ENCODE measurements at regions not wholly inside any gene's neighbourhood (a gene's known extent, or its start where the extent isn't known, plus 50 kb on each side); places are given as distances from the start of the nearest gene placed in this dataset.

DNA sequence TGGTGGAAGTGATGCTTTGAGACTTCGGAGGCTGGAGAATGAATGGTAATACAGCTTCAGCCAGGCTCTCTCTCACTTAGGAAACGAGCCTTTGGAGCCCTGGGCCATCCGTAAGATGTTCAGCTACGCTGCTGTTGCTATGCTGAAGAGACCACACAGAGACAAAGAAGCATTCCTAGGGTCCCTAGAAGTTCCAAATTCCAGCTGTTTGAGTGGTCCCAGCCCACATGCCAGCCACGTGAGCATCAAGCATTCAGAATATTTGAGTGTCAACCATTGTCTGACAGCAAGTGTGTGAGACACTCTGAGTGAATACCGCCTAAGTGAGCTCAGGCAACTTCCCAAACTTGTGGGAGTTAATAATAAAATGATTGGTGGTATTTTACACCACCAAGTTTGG is 212.9 kb downstream of the CD47 start:
- Histone ChIP-seq H3K79me1 (ENCODE audit: insufficient read depth, low read depth, low read length, poor library complexity, severe bottlenecking) (no peaks in the 10 kb centered on the region), H3K23ac (ENCODE audit: insufficient read length, low read depth, low read length) (no peak overlapping the region), H3K27me3 (ENCODE audit: insufficient read depth, low read length) (no peaks in the 10 kb centered on the region), H3K14ac (ENCODE audit: insufficient read depth, low read length) (no peak overlapping the region), H3K4ac (ENCODE audit: low read depth, low read length) (no peak overlapping the region), H4K91ac (ENCODE audit: insufficient read length, low read depth, low read length) (no peak overlapping the region), H2BK5ac (ENCODE audit: insufficient read length, low read length) (no peak overlapping the region), H2BK15ac (ENCODE audit: low read depth, low read length) (no peak overlapping the region), H3K9me3 (ENCODE audit: control insufficient read depth, low read depth, low read length) (no peaks in the 10 kb centered on the region), H3K4me1 (ENCODE audit: insufficient read depth, low read length) (peaks cover 3% of the 10 kb centered on the region; the same call in 1 of the 2 replicates), H2BK20ac (ENCODE audit: low read depth, low read length, poor library complexity, severe bottlenecking) (no peak overlapping the region), H3K23me2 (ENCODE audit: insufficient read length, low read depth, low read length, poor library complexity, severe bottlenecking) (no peaks in the 10 kb centered on the region), H3K56ac (ENCODE audit: insufficient read length, low read depth, low read length) (no peak overlapping the region), H3K9ac (ENCODE audit: extremely low read depth, insufficient read length, low read length) (no peak overlapping the region), H3K79me2 (ENCODE audit: insufficient read depth, low read length) (no peaks in the 10 kb centered on the region), H2BK120ac (ENCODE audit: low read depth, low read length, poor library complexity, severe bottlenecking) (no peak overlapping the region), H3K27ac (ENCODE audit: insufficient read length, low read depth, low read length) (no peak overlapping the region), H4K5ac (ENCODE audit: insufficient read length, low read depth, low read length) (no peak overlapping the region), H3K4me2 (ENCODE audit: insufficient read depth, insufficient read length, low read length) (no peak overlapping the region), H2AFZ (ENCODE audit: low read length) (no peak overlapping the region), H4K20me1 (ENCODE audit: control insufficient read depth, insufficient read depth, insufficient read length) (no peaks in the 10 kb centered on the region), H3K18ac (ENCODE audit: insufficient read length, low read depth, low read length) (no peak overlapping the region), H3T11ph (ENCODE audit: low read length) (no peak overlapping the region), H2AK5ac (ENCODE audit: insufficient read length, low read length) (no peak overlapping the region), H4K8ac (replicated peaks; ENCODE audit: insufficient read length, low read depth, low read length) (no peak overlapping the region), H2BK12ac (ENCODE audit: insufficient read length, low read depth, low read length) (no peak overlapping the region)
- no peak for DNase-seq
- Mint-ChIP-seq H3K27ac (no peak overlapping the region), H3K27me3 (ENCODE audit: low read depth) (no peaks in the 10 kb centered on the region; the same call in 1 of the 2 replicates), H3K4me3 (no peak overlapping the region), H3K9me3 (no peaks in the 10 kb centered on the region), H3K4me1 (peaks cover 4 to 6% of the 10 kb centered on the region in 2 experiments), H3K36me3 (ENCODE audit: insufficient read depth in 1 of 3, low read depth in 3 of 3) (no peaks in the 10 kb centered on the region)
- TF ChIP-seq, protein P1, sequence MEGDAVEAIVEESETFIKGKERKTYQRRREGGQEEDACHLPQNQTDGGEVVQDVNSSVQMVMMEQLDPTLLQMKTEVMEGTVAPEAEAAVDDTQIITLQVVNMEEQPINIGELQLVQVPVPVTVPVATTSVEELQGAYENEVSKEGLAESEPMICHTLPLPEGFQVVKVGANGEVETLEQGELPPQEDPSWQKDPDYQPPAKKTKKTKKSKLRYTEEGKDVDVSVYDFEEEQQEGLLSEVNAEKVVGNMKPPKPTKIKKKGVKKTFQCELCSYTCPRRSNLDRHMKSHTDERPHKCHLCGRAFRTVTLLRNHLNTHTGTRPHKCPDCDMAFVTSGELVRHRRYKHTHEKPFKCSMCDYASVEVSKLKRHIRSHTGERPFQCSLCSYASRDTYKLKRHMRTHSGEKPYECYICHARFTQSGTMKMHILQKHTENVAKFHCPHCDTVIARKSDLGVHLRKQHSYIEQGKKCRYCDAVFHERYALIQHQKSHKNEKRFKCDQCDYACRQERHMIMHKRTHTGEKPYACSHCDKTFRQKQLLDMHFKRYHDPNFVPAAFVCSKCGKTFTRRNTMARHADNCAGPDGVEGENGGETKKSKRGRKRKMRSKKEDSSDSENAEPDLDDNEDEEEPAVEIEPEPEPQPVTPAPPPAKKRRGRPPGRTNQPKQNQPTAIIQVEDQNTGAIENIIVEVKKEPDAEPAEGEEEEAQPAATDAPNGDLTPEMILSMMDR (conservative IDR thresholded peaks at IDR 0.05), result no peak
- WGBS (ENCODE audit: extremely low coverage, insufficient read length, low lambda C conversion rate), result no CpG with 5 or more reads among the region's 6 CpGs

All from H9 (cell line).